ENCODE measurements at regions not wholly inside any gene's neighbourhood (a gene's known extent, or its start where the extent isn't known, plus 50 kb on each side); places are given as distances from the start of the nearest gene placed in this dataset.
"Not testable (repeated sequence)": the region's sequence is repeated elsewhere in the genome, so short reads cannot be mapped to it uniquely, and the experiment has no call there.

- intact Hi-C loops (cut with DNase I; ENCODE audit: low total_unique reads): no loop called here
- Histone ChIP-seq H3K4me1 (no peaks in the 10 kb centered on the region), H3K9me3 (no peaks in the 10 kb centered on the region), H3K27me3 (no peaks in the 10 kb centered on the region), H3K27ac (no peak overlapping the region), H3K36me3 (no peaks in the 10 kb centered on the region), H3K4me3 (no peak overlapping the region)
- TF ChIP-seq CTCF (IDR thresholded peaks at IDR 0.05) (no peak), POLR2A (IDR thresholded peaks at IDR 0.05) (no peak)
- DNase-seq: no peak
Measured at GRCh38 chr1:94660258-94660657, 118.7 kb upstream of the F3 start.

DNA sequence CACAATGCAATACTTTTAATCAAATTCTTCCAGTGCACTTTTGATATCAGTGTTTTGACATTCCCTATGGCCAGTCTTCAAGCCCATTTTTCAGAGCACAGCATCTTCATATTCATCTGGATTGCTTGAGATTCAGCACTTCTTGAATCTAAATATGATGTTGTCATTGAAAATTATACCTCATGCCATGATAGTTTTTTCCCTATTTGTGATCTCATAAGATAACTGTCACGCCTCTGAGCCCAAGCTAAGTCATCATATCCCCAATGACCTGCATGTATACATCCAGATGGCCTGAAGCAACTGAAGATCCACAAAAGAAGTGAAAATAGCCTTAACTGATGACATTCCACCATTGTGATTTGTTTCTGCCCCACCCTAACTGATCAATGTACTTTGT is 117.6 kb upstream of the F3 start:
- H3K36me3 ChIP-seq; intact Hi-C loops (cut with DNase I; ENCODE audit: low total_unique reads): not testable (repeated sequence)

GRCh38 chr1:94658221-94658620 is 116.7 kb upstream of the F3 start:
- no peaks in the 10 kb centered on the region for H3K27me3 ChIP-seq
- peak overlapping the region in 1 of 2 donors; percentile 35 for H3K27ac ChIP-seq
- no peaks in the 10 kb centered on the region for H3K9me3 ChIP-seq
- H3K4me3 ChIP-seq: no peak overlapping the region
- no peak for DNase-seq
- intact Hi-C loops (cut with DNase I; ENCODE audit: low total_unique reads): no loop called here
- H3K36me3 ChIP-seq: no peaks in the 10 kb centered on the region
- H3K4me1 ChIP-seq: no peaks in the 10 kb centered on the region
- TF ChIP-seq POLR2A (IDR thresholded peaks at IDR 0.05) (no peak), CTCF (IDR thresholded peaks at IDR 0.05) (no peak)

More for the DNA sequence above, 117.6 kb upstream of the F3 start:
- H3K4me3 ChIP-seq, H3K9me3 ChIP-seq, DNase-seq, H3K27me3 ChIP-seq, H3K4me1 ChIP-seq, H3K27ac ChIP-seq: not testable (repeated sequence)

DNA sequence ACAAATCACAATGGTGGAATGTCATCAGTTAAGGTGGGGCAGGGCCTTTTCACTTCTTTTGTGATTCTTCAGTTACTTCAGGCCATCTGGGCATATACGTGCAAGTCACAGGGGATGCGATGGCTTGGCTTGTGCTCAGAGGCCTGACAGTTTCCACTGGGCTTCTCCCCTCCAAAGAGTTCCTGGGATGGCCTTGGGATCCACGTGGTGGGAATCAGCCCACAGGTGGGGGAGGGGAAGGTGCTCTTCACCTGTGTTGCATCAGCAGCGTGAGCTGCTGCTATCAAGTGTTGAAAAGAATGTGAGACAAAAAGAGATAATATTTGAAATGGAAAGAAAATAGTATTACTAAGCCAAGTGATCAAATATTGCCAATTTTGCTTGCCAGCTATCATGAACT is 116.2 kb upstream of the F3 start:
- H3K27ac ChIP-seq: peak overlapping the region in 1 of 2 donors; percentile 35
- H3K4me1 ChIP-seq; intact Hi-C loops (cut with DNase I; ENCODE audit: low total_unique reads); DNase-seq; H3K27me3 ChIP-seq; H3K9me3 ChIP-seq; H3K4me3 ChIP-seq; H3K36me3 ChIP-seq: not testable (repeated sequence)

- Histone ChIP-seq H3K4me1 (no peaks in the 10 kb centered on the region), H3K9me3 (no peaks in the 10 kb centered on the region), H3K27ac (no peak overlapping the region), H3K36me3 (no peaks in the 10 kb centered on the region), H3K27me3 (no peaks in the 10 kb centered on the region), H3K4me3 (no peak overlapping the region)
- TF ChIP-seq POLR2A (IDR thresholded peaks at IDR 0.05) (no peak), CTCF (IDR thresholded peaks at IDR 0.05) (no peak)
- intact Hi-C loops (cut with DNase I; ENCODE audit: low total_unique reads): no loop called here
- no peak for DNase-seq
Measured at GRCh38 chr1:94656967-94657366, 115.4 kb upstream of the F3 start.

DNA sequence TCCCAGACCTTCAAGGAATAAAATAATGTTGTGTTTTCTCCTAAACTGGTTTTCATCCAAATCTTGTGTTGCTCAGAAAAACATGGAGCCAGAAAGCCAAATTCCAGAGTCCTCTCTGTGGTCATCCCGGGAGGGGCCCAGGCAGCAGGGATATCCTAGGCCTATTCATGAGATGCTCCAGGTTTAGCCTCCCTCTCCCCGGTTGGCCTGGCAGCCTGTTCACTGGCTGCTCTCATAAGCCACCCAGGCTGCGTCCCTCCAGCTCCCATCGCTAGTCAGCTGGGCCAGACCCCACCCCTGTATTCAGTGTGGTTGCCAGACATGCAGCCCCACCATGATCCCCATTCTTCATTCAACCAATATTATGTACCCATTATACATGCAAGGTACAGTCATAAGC is 113.4 kb upstream of the F3 start:
- Histone ChIP-seq H3K27me3 (no peaks in the 10 kb centered on the region), H3K9me3 (no peaks in the 10 kb centered on the region), H3K36me3 (no peaks in the 10 kb centered on the region), H3K4me3 (no peak overlapping the region), H3K27ac (peak overlapping the region; percentile 18 to 32), H3K4me1 (no peaks in the 10 kb centered on the region)
- TF ChIP-seq POLR2A (IDR thresholded peaks at IDR 0.05): no peak
- TF ChIP-seq CTCF (IDR thresholded peaks at IDR 0.05): no peak
- DNase-seq: no peak
- intact Hi-C loops (cut with DNase I; ENCODE audit: low total_unique reads): no loop called here
